Smooth muscle cell of the brain vasculature (primary cell): ENCODE measurements at regions not wholly inside any gene's neighbourhood (a gene's known extent, or its start where the extent isn't known, plus 50 kb on each side); places are given as distances from the start of the nearest gene placed in this dataset.

Experiments used
- DNase-seq: peaks from one replicate; pipeline ENCODE4 v3.0.0-alpha.2; 2012; ENCODE audit warnings: low read depth, low spot score

GRCh38 chr2:187934692-187935091 is 357.0 kb upstream of the GULP1 start:
- DNase-seq: no peak

- no peak for DNase-seq
Measured at GRCh38 chr2:187935126-187935525, 356.5 kb upstream of the GULP1 start.

- DNase-seq: no peak
Measured at GRCh38 chr2:187936228-187936627, 355.4 kb upstream of the GULP1 start.

- DNase-seq: no peak
Measured at GRCh38 chr2:187939180-187939579, 352.5 kb upstream of the GULP1 start.

- no peak for DNase-seq
Measured at GRCh38 chr2:187942876-187943275, 348.8 kb upstream of the GULP1 start.

GRCh38 chr2:187943772-187944369 is 347.8 kb upstream of the GULP1 start:
- DNase-seq: no peak

- no peak for DNase-seq
Measured at GRCh38 chr2:187949859-187950258, 341.8 kb upstream of the GULP1 start.

- no peak for DNase-seq
Measured at GRCh38 chr2:187951470-187952218, 340.0 kb upstream of the GULP1 start.

GRCh38 chr2:187956906-187957534 is 334.7 kb upstream of the GULP1 start:
- DNase-seq: no peak

GRCh38 chr2:187959821-187960220 is 331.9 kb upstream of the GULP1 start:
- DNase-seq: no peak

GRCh38 chr2:187962538-187962937 is 329.1 kb upstream of the GULP1 start:
- DNase-seq: no peak

- no peak for DNase-seq
Measured at GRCh38 chr2:187964746-187965145, 326.9 kb upstream of the GULP1 start.

- DNase-seq: no peak
Measured at GRCh38 chr2:187966924-187967323, 324.8 kb upstream of the GULP1 start.

GRCh38 chr2:187971893-187972292 is 319.8 kb upstream of the GULP1 start:
- DNase-seq: no peak

- DNase-seq: no peak
Measured at GRCh38 chr2:187976259-187976985, 315.3 kb upstream of the GULP1 start.

GRCh38 chr2:187976986-187977333 is 314.7 kb upstream of the GULP1 start:
- no peak for DNase-seq

GRCh38 chr2:187978356-187978755 is 313.3 kb upstream of the GULP1 start:
- no peak for DNase-seq

- no peak for DNase-seq
Measured at GRCh38 chr2:187982668-187983067, 309.0 kb upstream of the GULP1 start.

GRCh38 chr2:187985195-187985594 is 306.5 kb upstream of the GULP1 start:
- DNase-seq: no peak

GRCh38 chr2:187985923-187986322 is 305.8 kb upstream of the GULP1 start:
- DNase-seq: no peak

GRCh38 chr2:187986390-187987105 is 305.1 kb upstream of the GULP1 start:
- no peak for DNase-seq

GRCh38 chr2:187988348-187988747 is 303.3 kb upstream of the GULP1 start:
- no peak for DNase-seq
